HG03025 (cell line): ENCODE measurements at regions not wholly inside any gene's neighbourhood (a gene's known extent, or its start where the extent isn't known, plus 50 kb on each side); places are given as distances from the start of the nearest gene placed in this dataset.

Source experiments
- ATAC-seq: cut with Tn5 transposase; IDR thresholded peaks from one replicate; pipeline ENCODE4 v1.9.1; 2021; ENCODE audit warnings: mild to moderate bottlenecking, moderate library complexity; ENCODE audit not compliant: unreplicated experiment, low FRiP score

- no peak for ATAC-seq
Measured at GRCh38 chr14:98937712-98938505, 334.1 kb downstream of the BCL11B start.

GRCh38 chr14:98940693-98941437 lies 331.1 kb downstream of the BCL11B start:
- ATAC-seq: no peak

DNA sequence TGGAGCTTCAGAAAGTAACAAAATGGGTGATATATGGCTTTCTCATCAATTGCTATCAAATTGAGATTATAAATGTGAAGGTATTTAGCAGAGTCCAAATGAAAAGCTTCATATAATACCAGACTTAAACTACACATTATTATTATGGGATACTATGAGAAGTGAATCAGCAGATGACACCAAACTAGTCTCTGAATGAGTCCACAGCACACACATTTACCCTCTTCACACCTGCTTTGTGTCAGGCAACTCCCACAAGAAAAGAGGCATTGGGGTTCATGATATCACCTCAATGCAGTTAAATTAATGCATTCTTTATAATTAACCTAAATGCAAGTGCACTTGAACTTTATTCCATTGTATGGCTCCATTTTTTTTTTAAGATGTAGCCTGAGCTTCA lies 330.5 kb downstream of the BCL11B start:
- ATAC-seq: no peak

DNA sequence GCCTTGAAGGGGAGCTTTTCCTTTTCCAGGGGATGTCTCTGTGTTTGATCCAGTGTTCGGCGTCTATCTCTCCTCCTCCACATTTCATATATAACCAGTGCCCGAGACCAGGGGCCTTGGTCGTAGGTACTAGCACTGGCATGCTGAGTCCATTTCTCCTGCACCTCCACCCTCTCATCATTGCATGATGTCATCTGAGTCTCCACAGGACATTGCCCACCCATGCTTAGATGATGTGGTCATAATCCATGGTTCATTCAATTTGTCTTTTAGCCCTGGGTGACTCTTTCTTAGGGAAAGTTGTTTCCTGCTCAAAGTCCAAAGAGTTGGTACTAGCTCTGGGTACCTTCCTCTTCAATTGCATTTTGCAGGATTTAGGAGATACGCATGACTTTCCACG lies 328.1 kb downstream of the BCL11B start:
- ATAC-seq: no peak

GRCh38 chr14:98944989-98945388 lies 327.0 kb downstream of the BCL11B start:
- ATAC-seq: no peak

DNA sequence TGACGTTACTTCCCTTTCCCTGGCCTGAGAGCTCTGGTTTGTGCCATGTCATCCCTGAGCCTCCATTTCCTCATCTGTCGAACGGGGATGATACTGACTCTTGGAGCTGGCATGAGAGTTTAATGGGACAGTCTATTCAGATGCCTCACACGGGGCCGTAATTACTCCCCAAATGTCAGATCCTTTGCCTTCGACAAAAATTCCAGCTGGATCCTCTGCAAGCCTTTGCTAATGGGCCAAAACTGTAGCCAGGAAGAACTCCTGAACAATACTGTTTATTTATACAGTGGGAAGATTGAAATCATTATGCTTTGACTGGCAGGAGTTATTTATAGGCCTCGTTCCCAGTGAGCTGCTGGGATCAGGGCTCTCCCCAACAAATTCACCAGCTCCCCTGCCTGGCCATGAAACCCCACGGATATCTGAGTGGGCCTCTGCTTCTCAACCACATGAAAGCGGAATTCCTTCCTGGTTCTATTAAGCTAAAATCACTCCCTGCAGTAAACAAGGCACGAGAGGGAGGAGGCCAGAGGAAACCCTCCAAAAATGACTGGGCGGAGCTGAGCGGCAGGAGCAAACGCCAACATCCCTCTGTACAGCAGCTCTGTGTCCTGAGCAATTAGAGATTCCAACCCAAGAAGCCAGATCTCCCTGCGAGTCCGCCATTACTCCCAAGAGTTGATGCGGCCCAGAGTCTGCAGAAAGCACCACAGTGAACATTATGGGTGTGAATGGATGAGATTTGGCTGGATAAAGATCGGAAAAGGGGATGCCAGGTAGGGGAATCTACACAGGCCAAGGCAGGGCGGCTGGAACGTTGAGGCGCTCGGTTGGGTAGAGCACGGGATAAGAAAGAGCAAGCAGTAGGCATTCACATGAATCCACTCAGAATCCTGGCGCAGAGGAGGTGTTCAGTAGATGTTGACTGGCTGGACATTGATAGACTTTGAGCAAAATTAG lies 326.1 kb downstream of the BCL11B start:
- ATAC-seq: no peak

DNA sequence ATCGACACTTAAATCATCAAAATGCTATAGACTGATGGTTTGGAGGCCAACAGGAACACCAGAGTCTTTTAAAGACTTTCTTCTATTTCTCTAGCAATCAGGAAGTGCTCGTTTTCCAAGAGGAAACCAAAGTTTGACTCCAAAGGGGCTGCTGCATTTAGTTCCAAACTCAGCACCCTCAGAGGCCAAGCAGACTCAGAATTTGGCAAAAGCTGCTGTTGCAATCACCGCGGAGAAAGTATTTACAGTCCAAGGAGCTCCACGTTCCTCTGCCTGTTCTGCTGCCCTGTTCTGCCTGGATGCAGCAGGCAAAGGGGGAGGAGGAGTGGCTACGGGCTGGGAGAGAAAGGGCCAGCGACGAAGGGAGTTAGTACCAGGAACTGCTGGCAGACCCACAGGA lies 325.1 kb downstream of the BCL11B start:
- ATAC-seq: no peak

DNA sequence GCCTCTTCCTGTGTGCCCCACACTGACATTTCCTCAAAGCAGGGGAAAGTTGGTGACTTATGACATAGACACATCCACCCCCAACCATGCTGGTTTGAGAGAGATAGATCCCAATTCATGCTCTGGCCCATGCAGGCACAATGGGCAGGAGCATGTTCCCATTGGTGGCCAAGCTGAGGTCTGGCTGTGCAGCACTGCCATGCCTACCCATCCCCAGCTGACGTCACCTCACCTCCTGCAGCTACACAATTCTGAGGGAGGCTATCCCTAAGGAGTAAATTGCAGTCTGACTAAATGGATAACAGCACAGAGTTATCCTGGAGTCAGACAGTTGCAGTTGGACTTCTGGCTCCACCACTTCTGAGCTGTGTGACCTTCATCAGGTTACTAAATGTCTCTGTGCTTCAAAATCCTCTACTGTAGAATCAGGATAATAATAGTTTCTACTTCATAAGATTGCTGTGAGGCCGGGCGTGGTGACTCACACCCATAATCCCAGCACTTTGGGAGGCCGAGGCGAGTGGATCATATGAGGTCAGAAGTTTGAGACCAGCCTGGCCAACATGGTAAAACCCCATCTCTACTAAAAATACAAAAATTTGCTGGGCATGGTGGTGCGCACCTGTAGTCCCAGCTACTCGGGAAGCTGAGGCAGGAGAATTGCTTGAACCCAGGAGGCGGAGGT lies 323.9 kb downstream of the BCL11B start:
- ATAC-seq: no peak

- ATAC-seq: no peak
Measured at GRCh38 chr14:98949051-98949450, 322.9 kb downstream of the BCL11B start.

- no peak for ATAC-seq
Measured at GRCh38 chr14:98949481-98950135, 322.4 kb downstream of the BCL11B start.

- no peak for ATAC-seq
Measured at GRCh38 chr14:98950353-98950895, 321.6 kb downstream of the BCL11B start.

DNA sequence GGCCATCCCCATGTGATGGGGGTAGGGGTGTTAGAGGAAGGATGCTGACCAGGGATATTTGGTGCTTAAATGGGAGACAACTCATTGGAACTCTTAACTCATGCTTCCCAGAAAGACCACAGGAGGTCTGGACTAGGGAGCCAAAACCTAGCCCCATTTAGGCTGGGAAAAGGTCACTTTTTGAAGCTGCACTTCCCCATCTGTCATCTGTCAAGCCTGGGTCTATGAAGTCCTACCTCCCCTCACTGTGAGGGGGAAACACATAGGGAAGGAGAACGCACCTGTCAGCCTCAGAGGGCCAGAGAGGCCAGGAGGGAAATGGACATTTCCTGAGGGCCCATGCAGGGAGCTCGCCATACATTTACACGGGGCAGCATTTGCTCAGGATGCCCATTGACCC lies 321.0 kb downstream of the BCL11B start:
- no peak for ATAC-seq

- no peak for ATAC-seq
Measured at GRCh38 chr14:98951521-98952152, 320.4 kb downstream of the BCL11B start.

DNA sequence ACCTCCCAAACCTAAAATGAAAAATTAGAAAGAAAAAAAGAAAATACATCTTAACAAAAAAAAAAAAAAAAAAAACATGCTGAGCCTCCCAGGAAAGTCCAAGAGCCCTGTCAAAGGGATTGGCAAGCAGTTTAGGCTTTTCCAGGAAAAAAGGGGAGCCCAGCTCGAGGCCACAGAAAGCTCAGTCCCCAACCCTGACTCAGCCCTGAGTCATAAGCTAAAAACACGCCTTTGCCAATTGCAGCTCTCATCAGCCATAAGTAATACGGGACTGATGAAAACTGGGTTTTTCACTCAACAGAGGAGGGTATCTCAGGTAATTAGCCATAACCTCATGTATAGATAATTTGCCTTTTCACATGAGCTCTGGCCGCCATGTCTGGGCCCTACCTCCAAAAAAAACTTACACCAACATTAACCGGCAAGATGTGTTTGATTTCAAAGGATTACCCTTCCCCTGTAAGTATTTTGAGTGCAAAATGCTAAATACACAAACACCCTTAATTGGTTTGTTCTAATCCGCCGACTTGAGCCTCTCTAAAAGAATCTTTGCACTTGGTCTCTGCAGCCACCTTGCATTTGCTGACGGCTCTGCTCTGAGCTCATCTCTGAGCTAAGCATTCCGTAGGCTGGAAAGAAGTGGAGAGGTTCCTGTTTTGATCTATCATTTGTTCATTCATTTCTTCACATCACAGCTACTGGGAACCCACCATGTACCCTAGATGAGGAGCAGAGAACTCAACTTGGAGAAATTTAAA lies 319.2 kb downstream of the BCL11B start:
- no peak for ATAC-seq

GRCh38 chr14:98953551-98954348 lies 318.2 kb downstream of the BCL11B start:
- no peak for ATAC-seq

GRCh38 chr14:98954349-98955000 lies 317.5 kb downstream of the BCL11B start:
- no peak for ATAC-seq
